GM19455 (cell line): ENCODE measurements at regions not wholly inside any gene's neighbourhood (a gene's known extent, or its start where the extent isn't known, plus 50 kb on each side); places are given as distances from the start of the nearest gene placed in this dataset.
"Not testable (repeated sequence)": the region's sequence is repeated elsewhere in the genome, so short reads cannot be mapped to it uniquely, and the experiment has no call there.

Experiments used
- ATAC-seq: cut with Tn5 transposase; IDR thresholded peaks from one replicate; pipeline ENCODE4 v1.9.1; 2021; ENCODE audit not compliant: unreplicated experiment

DNA sequence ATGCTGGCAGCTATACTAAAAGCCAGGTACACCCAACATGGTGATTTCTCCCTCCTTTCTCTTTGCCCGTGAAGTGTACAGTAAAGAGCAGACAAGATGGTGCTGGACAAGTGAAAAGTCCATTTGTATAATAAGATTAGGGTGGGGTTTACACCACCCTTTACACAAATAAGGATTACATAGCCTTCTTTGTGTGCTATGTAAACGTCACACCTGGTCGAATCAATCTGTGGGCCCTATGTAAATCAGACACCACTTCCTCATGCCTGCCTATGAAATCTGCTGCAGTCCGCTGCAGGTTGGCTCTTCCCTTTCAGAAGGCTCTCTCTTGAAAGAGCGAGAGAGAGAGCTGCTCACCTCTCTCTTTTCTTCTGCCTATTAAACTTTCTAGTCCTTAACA, 1054.3 kb upstream of the SLC39A10 start:
- ATAC-seq, result no peak

GRCh38 chr2:194591192-194591591, 1065.8 kb upstream of the SLC39A10 start:
- ATAC-seq, result no peak

- ATAC-seq, result no peak
Observed at GRCh38 chr2:194587739-194588270, 1069.2 kb upstream of the SLC39A10 start.

DNA sequence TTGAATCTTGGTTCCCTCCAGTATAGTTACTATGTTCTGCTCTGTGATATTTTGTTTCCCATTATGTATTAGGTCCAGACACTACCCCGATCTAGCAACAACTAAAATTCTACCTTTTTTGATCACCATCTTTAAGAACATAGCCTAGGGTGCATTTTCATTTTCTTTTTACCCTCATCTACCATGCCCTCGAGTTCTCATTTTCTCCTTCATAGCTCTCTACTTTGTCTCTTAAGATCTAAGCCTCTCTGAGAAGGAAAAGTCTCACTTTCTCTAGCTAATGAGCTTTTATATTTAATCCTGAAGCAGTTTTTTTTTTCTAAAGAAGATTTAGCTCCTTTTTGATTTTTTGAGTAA, 1089.4 kb upstream of the SLC39A10 start:
- ATAC-seq, result no peak

- no peak for ATAC-seq
Observed at GRCh38 chr2:194566907-194567660, 1089.9 kb upstream of the SLC39A10 start.

- ATAC-seq, result no peak
Observed at GRCh38 chr2:194564422-194564821, 1092.6 kb upstream of the SLC39A10 start.

DNA sequence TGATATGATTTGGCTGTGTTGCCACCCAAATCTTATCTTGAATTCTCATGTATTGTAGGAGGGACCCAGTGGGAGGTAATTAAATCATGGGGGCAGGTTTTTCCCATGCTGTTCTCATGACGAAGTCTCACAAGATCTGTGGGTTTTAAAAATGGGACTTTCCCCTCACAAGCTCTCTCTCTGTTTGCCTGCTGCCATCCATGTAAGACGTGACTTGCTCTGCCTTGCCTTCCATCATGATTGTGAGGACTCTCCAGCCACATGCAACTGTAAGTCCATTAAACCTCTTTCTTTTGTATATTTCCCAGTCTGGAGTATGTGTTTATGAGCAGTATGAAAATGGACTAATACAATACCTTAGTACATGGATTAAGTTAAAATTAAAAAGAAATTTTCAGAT, 1094.7 kb upstream of the SLC39A10 start:
- ATAC-seq, result no peak

- no peak for ATAC-seq
Observed at GRCh38 chr2:194559964-194560363, 1097.1 kb upstream of the SLC39A10 start.

DNA sequence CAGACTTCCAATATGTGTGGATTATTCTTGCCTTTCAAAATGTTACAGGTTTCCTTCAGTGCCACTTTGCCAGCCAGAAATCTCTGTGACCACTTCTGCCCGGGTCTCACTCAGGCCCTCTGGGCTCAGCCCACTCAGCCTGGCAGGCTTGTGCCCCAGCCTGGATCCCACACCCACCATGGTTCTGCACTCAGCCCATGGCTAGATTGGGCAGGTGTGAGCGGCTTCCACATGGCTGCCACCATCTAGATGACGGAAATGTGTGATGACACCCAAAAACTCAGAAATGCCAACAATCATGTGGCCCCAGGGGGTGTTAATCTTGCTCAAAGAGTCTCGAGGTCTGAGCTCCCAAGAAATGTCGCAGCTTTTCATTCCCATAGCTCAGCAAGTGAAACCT, 1097.5 kb upstream of the SLC39A10 start:
- no peak for ATAC-seq

- no peak for ATAC-seq
Observed at GRCh38 chr2:194557993-194558392, 1099.0 kb upstream of the SLC39A10 start.

- ATAC-seq, result no peak
Observed at GRCh38 chr2:194556629-194557028, 1100.4 kb upstream of the SLC39A10 start.

DNA sequence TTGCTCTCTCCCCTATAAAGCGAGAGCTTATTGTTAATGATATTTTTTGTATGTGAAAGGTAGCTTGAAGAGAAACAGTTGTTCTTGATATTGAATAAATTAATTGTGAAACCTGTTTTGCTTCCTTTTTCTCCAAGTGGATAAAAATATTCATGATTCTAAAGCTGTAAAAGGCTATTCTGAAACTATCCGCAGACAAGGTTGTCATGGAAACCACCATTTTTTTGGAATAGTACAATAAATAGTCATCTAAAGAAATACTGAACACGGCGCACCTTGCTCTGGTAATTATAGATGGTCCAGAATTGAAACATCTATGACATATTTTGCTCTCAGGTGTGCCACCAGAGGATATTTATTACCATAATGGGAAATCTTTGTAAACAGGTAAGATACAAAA, 1103.0 kb upstream of the SLC39A10 start:
- ATAC-seq, result no peak

DNA sequence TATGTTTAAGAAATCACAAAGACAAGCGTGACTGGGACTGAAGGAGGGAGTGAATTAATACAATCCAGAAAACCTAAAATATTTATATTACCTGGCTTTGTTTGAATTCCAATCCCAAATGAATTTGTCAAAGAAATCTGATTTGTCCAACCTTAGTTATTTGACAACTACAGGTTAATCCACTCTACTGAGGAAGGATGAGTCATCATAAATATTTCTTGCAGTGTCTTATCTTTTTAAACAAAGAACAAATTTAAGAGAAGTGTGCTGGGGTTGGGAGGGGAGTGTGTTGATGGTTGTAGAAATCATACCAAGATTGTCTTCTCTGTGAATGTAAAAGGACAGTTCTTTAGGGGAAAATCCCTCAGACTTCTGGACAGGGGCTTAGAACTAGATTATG, 1106.3 kb upstream of the SLC39A10 start:
- no peak for ATAC-seq

DNA sequence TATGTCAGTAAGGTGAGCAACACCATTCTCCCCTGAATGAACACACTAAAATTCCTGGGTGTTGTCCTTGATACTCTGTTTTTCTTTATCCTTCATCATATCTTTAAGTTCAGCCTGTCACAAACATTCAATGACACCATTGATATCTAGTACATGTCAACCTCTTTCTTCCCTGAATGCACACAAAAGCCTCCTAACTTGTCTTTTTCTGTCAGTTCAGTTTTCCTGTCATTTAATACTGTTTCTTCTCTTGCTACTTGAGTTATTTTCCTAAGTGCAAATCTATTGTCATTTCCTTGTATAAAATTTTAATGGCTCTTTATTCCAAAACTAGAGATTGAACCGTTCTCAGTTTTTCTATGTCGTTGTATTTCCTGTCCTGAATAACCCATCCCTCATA, 1107.6 kb upstream of the SLC39A10 start:
- ATAC-seq, result no peak

DNA sequence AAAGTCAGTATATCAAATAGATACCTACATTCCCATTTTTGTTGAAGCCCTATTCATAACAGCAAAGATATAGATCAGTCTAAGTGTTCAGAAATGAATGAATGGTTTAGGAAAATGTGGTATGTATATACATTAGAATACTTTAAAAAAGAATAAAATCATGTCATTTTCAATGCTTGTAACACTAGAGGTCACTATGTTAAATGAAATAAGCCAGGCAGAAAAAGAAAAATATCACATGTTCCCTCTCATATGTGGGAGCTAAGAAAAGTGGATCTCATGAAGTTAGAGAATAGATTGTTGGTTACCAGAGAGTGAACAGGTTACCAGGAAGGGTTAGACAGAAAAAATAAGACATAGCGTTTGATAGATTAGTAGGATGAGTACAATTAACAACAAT, 1111.0 kb upstream of the SLC39A10 start:
- ATAC-seq, result no peak

DNA sequence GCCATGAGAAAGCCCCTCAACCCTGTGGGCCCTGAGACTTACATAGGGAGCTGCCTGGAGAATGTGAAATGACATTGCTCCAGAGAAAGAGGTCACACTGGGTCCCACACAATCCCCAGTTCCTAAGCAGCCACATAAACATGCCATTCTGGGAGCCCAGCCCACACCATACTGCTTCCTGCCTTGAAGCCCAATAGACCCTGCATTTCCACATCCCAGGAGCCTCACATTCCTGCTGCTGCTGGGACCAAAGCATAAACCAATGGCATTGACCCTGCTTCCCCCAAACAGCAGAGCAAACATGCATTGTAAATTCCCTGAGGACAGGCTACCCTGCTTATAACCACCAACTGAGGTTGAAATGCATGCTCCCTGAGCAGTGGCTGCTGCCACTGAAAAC, 1117.6 kb upstream of the SLC39A10 start:
- no peak for ATAC-seq

GRCh38 chr2:194526121-194526520, 1130.9 kb upstream of the SLC39A10 start:
- no peak for ATAC-seq

- ATAC-seq, result no peak
Observed at GRCh38 chr2:194514281-194514680, 1142.7 kb upstream of the SLC39A10 start.

GRCh38 chr2:194511070-194511469, 1146.0 kb upstream of the SLC39A10 start:
- ATAC-seq, result not testable (repeated sequence)

GRCh38 chr2:194504876-194505275, 1152.2 kb upstream of the SLC39A10 start:
- not testable (repeated sequence) for ATAC-seq

- no peak for ATAC-seq
Observed at GRCh38 chr2:194495046-194495445, 1162.0 kb upstream of the SLC39A10 start.

- no peak for ATAC-seq
Observed at GRCh38 chr2:194494401-194494800, 1162.6 kb upstream of the SLC39A10 start.
